HG02759 (cell line): ENCODE measurements at regions not wholly inside any gene's neighbourhood (a gene's known extent, or its start where the extent isn't known, plus 50 kb on each side); places are given as distances from the start of the nearest gene placed in this dataset.

Experiments used
- ATAC-seq: cut with Tn5 transposase; IDR thresholded peaks from one replicate; pipeline ENCODE4 v1.9.1; 2021; ENCODE audit warnings: mild to moderate bottlenecking, moderate library complexity; ENCODE audit not compliant: unreplicated experiment

DNA sequence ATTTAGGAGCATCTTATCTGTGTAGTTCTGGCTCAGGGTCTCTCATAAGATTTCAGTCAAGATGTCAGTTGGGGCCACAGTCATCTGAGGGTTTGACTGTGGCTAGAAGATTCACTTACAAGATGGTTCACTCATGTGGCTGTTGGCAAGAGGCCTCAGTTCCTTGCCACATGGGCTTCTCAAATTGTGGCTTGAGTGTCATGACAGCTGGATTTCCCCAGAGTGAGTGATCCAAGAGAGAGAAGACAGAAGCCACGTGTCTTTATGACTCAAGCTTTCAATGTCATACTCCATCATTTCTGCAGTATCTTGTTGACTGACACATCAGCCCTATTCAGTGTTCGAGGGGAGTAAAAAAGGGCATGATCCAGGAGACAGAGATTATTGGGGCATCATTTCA lies 131.3 kb upstream of the AP1S2 start:
- no peak for ATAC-seq

DNA sequence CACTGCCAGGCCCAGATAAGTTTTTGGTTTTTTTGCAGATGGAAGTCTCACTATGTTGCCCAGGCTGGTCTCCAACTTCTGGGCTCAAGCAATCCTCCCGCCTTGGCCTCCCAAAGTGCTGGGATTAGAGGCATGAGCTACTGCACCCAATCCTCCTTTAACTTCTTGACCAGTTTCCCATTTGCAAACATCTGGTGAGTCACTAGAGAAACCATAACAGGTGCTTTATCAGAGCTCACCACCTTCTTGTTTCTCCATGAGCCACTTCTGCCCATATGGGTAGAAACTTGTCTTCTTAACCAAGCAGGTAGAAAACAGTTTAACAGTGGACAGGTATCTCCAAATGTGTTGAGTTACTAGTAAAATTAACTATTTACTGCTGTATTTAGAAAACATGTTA lies 128.4 kb upstream of the AP1S2 start:
- ATAC-seq = no peak

DNA sequence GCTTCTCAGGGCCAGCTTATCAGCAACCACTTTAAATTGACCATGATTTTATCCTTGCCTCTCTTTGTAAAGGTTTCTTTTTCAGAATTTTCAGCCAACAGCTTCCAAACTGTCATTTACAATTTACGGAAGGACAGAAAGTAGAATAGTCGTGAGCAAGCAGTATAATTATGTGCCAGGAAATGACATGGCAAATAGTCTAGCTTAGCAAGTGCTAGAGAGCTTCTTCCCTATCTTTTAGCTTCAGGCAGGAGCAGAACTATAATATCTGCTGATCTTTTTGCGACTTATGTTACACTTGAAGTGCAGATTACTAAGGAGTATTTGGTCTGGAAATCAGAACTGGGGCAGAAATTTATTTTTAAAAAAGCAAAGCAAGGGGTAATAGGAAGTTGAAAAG lies 123.0 kb upstream of the AP1S2 start:
- no peak for ATAC-seq

DNA sequence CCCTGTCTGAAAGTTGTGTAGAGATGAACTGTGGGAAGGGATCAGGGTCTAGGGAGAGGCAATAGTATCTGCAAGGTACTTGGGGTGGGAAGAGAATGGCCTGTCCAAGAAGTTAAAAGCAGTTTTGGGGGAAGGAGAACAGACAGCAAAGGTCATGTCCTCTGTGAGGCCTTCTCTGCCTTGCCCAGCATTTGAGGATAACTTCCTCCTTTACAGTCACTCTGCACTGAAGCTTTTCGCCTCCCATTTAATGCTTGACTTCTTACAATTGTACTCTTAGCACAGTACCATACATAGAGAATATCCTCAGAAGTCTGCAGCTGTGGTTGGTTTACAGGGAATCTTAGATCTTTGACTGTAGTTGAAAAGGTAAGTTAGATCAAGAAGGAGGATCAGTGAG lies 121.8 kb upstream of the AP1S2 start:
- no peak for ATAC-seq

DNA sequence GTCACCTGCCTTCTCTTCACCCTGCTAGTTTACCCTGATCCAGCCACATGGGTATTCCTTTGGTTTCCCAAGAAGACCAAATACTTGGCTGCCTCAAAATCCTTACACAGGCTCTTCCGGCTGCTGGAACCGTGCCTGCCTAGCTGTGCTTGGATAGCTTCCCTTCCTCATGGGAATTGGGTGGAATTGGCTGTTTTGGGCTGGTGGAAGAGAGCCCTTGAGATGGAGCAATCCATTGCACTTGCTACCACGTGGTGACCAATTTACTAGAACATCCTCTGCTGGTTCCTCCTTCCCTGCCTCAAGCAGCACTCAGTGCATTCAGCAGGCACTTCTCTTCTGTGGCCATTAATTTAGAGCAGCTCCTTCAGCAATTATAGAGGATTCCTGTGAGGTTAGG lies 119.3 kb upstream of the AP1S2 start:
- no peak for ATAC-seq

DNA sequence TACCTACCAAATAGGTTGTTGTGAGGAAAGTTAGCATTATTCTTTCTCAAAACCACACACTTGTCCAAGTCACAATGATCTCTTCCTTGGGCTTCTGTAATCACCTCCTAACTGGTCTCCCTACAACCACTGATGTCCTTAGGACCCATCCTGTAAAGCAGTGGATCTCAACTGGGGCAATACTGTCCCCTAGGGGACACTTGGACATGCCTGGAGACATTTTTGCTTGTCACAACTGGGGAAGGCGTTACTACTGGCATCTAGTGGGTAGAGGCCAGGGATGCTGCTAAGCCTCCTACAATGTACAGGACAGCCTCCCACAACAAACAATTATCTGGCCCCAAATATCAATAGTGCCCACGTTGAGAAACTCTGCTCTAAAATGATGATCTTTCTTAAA lies 118.7 kb upstream of the AP1S2 start:
- ATAC-seq = no peak

DNA sequence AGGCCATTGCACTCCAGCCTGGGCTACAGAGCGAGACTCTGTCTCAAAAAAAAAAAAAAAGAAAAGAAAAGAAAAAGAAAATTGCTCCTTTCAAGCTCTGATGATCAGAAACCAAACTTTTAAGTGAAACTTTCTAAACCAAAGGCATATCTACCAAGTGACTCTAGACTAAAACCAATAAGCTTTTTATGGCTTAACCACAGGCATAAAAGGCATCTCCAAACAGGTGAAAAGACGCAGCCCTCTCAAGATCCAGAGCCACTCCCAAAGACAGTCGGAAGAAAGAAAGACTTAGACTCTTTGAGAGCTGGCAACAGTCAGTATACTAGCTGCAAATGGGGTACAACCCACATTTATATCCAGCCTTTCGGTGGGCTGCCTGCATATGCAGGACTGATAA lies 117.1 kb upstream of the AP1S2 start:
- no peak for ATAC-seq

DNA sequence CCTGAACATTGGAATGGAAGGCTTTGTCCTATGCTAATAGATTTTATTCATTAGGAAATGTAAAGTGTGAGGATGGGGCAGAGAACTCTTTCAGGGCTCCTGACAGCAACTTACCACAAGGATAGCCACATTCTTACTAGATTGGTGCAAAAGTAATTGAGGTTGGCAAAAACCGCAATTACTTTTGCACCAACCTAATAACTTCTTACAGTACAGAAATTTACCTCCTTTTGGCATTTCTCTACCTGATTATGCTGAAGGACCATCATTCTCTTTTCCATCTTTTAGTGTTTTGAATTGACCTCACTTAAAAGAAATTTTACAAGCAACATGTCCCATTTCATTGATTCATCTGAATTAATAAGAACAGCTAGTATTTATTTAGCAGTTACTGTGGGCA lies 109.2 kb upstream of the AP1S2 start:
- ATAC-seq = no peak

DNA sequence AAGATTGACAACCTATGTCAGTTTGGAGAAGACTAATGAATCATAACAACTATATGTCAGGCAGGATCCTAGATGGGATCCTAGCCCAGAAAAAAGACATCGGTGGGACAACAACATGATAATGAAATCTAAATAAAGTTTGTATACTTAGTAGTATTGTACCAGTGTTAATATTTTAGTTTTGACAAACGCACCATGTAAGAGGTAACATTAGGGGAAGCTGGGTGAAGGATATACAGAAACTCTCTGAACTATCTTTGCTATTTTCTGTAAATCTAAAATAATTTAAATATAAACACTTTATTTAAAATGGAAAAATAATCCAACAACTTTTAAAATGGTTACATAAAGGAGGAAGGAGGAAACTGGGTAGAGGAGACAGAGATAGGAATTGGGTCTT lies 105.6 kb upstream of the AP1S2 start:
- ATAC-seq = no peak

DNA sequence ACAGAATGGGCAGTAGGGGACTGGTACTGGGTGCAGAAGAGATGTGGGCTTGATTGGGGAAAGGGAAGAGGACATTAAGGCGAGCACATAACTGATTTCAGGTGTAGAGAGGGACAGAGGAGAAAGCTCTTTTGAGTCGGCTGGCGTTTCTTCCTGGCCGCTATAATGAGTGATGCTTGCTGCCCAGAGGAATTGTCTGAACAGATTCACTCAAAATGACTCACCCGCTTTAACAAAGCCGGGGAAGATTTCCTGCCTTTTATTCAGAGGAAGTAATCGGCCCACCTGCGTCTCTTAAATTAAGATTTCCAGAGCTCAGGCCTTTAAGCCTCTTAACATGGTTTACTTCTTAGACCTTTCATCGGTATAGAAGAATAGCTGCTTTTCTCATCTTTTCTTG lies 102.1 kb upstream of the AP1S2 start:
- ATAC-seq = no peak

DNA sequence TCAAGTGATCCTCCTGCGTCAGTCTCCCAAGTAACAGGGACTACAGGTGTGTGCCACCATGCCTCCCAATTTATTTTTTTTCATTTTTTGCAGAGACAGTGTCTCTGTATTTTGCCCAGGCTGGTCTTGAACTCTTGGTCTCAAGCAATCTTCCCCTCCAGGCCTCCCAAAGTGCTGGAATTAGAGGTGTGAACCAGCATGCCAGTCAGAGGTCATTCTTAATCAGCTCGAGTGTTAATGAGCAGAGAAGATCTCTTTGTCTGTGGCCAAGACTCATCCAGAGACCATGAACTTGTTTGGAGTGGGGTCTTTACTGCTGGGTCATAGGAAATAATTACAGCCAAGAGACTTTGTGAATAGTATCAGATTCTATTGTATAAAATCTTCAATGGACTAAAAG lies 99.2 kb upstream of the AP1S2 start:
- ATAC-seq = no peak

DNA sequence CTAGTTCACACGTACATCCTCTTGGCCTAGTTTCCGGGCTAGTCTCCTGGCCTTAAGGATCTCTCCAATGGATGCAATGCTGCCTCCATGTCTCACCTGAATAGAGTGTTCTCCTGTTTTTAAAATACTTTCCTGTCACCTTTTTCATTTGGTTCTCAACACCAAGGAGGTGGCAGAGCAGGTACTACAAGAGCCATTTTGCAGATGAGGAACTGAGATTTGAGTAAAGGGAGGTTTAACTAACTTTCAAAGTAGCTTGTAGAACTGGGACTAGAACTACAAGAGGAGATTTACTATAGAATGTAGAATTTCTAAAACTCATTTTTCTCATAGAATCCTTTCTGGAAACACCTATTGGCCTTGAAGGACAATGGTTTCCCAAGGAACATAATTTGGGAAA lies 97.6 kb upstream of the AP1S2 start:
- no peak for ATAC-seq

DNA sequence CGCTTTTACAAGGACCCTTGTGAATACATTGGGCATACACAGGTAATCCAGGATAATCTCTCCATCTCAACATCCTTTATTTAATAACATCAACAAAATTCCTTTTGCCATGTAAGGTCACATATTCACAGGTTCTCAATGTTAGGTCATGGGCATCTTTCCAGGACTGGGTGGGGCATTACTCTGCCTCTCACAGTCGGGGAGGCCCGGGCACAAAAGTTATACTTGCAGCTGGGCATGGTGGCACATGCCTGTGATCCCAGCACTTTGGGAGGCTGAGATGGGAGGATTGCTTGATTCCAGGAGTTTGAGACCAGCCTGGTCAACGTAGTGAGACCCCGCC lies 93.7 kb upstream of the AP1S2 start:
- ATAC-seq = no peak

DNA sequence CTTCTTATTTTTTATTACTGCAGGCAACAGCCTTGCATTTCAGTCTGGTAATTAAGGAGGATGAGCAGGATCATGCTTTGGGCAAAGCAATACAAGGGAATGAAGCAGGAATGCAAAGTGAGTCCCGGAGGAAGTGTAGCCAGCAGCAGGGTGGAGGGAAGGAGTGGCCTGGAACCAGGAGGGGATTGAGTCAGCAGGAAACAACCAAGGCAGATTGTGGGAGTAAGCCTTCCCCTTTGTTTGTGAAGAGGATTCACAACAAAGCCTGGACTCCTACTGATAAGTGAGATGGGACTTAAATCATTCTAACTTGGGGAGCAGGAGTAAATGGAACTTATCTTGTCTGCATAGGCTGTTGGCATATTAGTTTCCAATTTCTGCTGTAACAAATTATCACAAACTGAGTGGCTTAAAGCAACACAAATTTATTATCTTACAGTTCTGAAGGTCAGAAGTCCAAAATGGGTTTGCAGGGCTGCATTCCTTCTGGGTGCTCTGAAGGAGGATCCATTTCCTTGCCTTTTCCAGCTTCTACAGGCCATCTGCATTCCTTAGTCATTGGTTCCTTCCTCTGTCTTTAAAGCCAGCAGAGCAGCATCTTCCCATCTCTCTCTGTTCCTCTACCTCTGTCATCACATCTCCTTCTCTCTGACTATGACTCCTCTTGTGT lies 93.2 kb upstream of the AP1S2 start:
- no peak for ATAC-seq

DNA sequence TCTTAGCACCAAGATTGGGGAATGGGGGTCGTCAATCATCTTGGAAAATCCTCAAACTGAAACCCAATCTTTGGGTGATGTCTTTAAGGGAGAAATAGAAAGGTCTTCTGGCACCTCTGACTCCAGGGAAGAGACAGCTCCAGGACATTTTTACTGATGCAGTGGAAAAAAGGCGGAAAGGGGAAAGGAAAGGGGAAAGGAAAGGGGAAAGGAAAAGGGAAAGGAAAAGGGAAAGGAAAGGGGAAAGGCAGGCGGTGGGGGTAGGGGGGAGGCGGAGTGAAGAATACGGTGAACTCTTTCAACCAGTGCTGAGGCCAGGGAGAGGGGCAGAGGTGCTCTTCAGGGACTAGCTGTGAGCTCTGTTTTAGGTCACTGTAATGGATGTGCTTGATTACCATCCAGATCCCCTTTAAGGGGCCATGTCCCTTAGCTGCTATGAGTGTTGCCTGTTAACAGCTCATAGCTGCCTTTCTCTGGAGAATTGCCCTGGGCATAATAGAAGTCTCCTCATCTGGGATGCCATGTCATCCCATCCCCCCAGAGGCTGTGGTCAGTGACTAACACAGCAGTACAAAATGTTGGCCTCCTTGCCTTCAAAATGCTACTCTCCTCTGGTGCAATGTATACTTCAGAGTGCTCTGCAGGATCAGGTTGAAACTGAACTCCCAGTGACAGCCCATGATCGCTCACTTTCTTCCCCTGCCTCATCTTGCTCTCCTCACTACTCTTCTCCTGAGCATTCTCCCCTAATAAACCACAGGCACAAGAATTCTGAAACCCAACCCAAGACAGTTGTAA lies 92.4 kb upstream of the AP1S2 start:
- no peak for ATAC-seq

DNA sequence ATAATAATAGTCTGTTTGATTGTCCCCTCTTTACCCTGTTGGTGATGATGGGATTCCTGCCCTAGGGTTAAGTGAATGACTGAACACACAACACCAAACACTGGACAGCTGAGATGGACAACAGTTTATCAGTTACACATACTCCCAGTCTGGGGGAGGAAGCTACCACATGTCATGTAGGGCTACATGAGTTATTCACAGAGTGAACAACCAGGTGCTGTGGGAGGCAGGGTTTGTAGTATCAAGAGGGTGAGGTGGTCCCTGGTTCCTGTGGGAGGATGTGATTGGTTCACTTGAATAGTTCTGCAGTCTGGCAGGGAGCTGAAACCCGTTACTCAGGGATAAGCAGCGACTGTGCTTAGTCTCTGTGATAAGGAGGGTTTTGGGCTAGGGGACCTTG lies 88.8 kb upstream of the AP1S2 start:
- ATAC-seq = no peak

DNA sequence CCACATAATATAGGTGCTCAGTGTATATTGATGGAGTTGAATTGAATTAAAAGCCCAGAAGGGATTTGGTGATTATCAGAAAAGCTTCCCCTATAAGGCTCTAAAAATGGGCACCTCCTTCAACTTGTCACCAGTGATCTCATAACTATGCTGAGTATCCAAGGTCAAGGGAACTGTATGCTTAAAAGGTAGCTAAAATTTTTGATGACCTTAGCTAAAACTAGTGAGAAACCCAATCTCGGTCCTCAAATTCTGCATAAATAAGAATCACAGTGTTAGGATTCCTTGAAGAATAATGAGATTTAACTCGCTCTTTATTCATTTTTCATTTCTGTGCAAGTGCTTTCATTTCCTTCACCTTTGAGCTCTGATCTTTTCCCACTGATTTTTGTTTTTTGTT lies 87.7 kb upstream of the AP1S2 start:
- ATAC-seq = no peak

DNA sequence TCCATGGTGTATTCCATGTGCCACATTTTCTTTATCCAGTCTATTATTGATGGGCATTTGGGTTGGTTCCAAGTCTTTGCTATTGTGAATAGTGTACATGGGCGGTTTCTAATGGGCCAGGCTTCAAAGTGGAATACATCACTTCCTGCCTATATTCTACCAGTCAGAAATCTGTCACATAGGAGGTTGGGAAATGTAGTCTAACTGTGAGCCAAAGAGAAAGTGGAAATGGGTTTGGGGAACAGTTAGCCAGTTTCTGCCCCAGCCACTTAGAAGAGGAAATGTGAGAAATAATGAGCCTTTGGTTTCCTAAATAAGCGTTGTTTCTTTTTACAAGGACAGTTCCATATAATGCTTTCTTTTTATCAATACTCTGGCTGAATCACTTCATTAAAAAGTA lies 85.1 kb upstream of the AP1S2 start:
- no peak for ATAC-seq

DNA sequence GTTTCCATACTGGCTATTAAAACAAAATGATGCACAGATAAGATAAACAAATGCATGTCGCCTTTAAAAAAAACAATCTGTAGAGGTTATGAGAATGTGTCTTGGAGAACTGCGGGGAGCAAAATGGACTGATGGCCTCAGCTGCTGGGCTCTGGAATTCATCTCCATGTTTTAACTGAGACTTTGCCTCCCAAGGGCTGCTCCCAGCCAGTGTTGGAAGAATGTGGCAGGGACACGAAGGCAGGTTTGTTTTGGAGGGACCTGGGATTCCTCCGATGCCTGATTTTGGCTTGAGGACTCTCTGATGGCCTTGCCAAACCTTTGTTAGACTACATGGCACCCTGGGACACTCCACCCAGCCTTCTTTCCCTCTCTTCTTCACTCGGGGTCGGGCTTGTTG lies 83.5 kb upstream of the AP1S2 start:
- no peak for ATAC-seq

DNA sequence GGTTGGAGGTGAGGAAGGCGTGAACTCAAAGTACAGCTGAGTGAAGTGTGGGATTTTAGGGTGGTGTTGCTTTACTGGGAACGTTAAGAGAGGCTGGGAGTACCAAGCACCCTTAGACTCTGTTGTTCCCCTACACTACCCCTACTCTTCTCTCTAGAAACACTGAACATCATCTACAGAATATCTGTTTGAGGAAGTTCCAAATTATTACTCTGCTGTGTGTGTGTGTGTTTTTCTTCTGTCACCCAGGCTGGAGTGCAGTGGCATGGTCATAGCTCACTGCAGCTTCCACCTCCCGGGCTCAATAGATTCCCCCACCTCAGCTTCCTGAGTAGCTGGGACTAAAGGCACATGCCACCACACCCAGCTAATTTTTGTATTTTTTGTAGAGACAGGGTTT lies 76.7 kb upstream of the AP1S2 start:
- ATAC-seq = no peak

DNA sequence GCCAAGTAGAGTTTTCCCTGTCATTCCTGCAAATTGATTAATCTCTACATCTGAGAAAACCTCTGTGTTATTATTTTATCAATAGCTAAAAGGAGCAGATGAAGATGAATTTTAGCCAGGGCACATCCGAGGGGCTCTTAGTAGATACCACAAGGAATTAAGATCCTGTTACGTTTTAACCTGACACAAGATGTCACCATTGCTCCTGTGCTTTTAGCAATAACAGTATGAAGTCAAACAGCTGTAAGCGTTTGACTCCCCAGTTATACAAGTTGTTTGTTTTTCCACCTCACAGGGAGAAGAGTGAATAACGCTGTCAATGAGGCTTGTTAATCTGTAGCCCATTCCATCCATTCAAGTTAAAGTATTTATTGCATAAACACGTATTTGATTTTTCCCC lies 76.0 kb upstream of the AP1S2 start:
- ATAC-seq = no peak

DNA sequence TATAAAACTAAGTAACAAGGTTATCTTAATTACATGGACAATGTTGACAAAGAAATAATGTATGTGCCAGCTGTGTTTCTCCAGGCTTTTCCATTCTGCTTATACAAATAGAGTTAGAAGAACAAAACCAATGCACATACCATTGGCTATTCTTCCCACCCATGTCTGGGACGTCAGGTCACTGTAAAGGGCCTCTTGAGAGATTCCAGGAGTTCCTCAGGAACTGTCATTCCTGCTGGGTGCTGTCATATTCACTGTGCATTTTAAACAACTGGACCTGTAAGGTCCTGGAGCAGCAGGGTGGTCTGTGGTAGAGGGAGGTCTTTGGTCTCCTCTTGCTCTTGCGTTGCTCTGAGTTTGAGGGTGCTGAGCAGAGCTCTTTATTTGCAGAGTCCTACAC lies 74.6 kb upstream of the AP1S2 start:
- no peak for ATAC-seq

DNA sequence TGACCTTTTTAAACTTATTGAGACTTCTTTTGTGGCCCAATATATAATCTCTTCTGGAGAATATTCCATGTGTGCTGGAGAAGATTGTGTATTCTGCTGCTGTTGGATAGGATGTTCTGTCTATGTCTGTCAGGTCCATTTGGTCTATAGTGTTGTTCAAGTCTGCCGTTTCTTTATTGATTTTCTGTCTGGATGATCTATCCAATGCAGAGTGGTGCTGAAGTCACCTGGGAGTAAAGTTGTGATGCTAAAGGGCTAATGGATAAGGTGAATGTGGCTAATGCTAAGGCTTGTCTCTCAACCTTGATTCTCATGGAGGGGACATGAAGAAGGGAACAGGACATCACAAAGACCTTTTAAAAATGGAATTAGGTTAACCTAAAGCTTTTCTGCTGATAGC lies 72.0 kb upstream of the AP1S2 start:
- no peak for ATAC-seq
